Caco-2 (cell line): ENCODE measurements at regions not wholly inside any gene's neighbourhood (a gene's known extent, or its start where the extent isn't known, plus 50 kb on each side); places are given as distances from the start of the nearest gene placed in this dataset.

Experiments used
- BruUV-seq: library from RNA; stranded (reverse); fragments of 400-500 nt; replicated peaks from 2 replicates; lab custom pipeline; 2021; lab: Mats Ljungman, UMichigan
- CTCF ChIA-PET: fragments of 300-600 bp; sonication (Branson Sonifier 250); formaldehyde crosslinking; loops from one replicate; lab custom pipeline; 2022; ENCODE audit warnings: antibody characterized with exemption; lab: Charles Lee
- POLR2A ChIA-PET: fragments of 300-600 bp; sonication (Branson Sonifier 250); formaldehyde crosslinking; loops from one replicate; lab custom pipeline; 2022; ENCODE audit warnings: antibody characterized with exemption; lab: Charles Lee
- DNase-seq, 2 experiments: peaks; one replicate each; pipeline versions ENCODE4 v3.0.0 to v3.0.0-alpha.2; 2020 to 2022
- H3K27me3 ChIP-seq: replicated peaks from 2 replicates; pipeline ENCODE4 v1.6.0; 2011; ENCODE audit warnings: low read length; ENCODE audit not compliant: control insufficient read depth, insufficient read depth
- H3K36me3 ChIP-seq: 2 replicates; pipeline ENCODE4 v1.5.1; 2011; ENCODE audit warnings: low read length; ENCODE audit not compliant: control insufficient read depth, insufficient read depth
- H3K4me1 ChIP-seq: fragments of 250-450 bp; sonication (Bioruptor Pico); 2 replicates; pipeline ENCODE4 v1.5.1; 2020; ENCODE audit warnings: mild to moderate bottlenecking
- H3K4me3 ChIP-seq: 2 replicates; pipeline ENCODE4 v1.5.1; 2011; ENCODE audit warnings: low read depth, mild to moderate bottlenecking, control low read depth, low read length
- H3K9me3 ChIP-seq: fragments of 250-450 bp; sonication (Bioruptor Pico); 2 replicates; pipeline ENCODE4 v1.5.1; 2020; ENCODE audit warnings: mild to moderate bottlenecking, moderate library complexity
- H3K27ac Mint-ChIP-seq: one replicate; pipeline ENCODE4 v1.8.0; 2022; ENCODE audit warnings: mixed read lengths; ENCODE audit not compliant: unreplicated experiment
- H3K27me3 Mint-ChIP-seq: one replicate; pipeline ENCODE4 v1.8.0; 2022; ENCODE audit warnings: mixed read lengths; ENCODE audit not compliant: insufficient read depth, unreplicated experiment
- H3K36me3 Mint-ChIP-seq: one replicate; pipeline ENCODE4 v1.8.0; 2022; ENCODE audit warnings: mild to moderate bottlenecking, mixed read lengths; ENCODE audit not compliant: insufficient read depth, unreplicated experiment
- H3K4me1 Mint-ChIP-seq: one replicate; pipeline ENCODE4 v1.8.0; 2022; ENCODE audit warnings: low read depth, mixed read lengths; ENCODE audit not compliant: unreplicated experiment
- H3K4me3 Mint-ChIP-seq: one replicate; pipeline ENCODE4 v1.8.0; 2022; ENCODE audit warnings: mild to moderate bottlenecking, moderate library complexity, mixed read lengths; ENCODE audit not compliant: unreplicated experiment
- H3K9me3 Mint-ChIP-seq: one replicate; pipeline ENCODE4 v1.8.0; 2022; ENCODE audit warnings: mixed read lengths; ENCODE audit not compliant: unreplicated experiment
- CTCF ChIP-seq, 2 experiments: fragments of 200-600 bp in 1 of 2; IDR thresholded peaks; 1 replicate in 1 of 2; 2 replicates in 1 of 2; pipeline versions ENCODE4 v1.5.1 to v1.8.0; 2011 to 2022; ENCODE audit warnings: antibody characterized with exemption in 1 of 2, control low read depth in 1 of 2, inconsistent platforms in 1 of 2, low read depth in 1 of 2, low read length in 1 of 2, mild to moderate bottlenecking in 1 of 2, moderate library complexity in 1 of 2; ENCODE audit not compliant: insufficient read depth in 1 of 2, severe bottlenecking in 1 of 2, unreplicated experiment in 1 of 2
- intact Hi-C: fragments of 100-400 bp; cut with micrococcal nuclease; formaldehyde crosslinking; loops from one replicate; pipeline ENCODE4 v1.10.0; 2022; ENCODE audit not compliant: unreplicated experiment

GRCh38 chr22:48591286-48592065, 1236.2 kb downstream of the BRD1 start:
- no peaks in the 10 kb centered on the region for H3K27me3 ChIP-seq

GRCh38 chr22:48589901-48590300, 1237.8 kb downstream of the BRD1 start:
- CTCF ChIA-PET, result no interaction called here
- H3K36me3 Mint-ChIP-seq, result no peaks in the 10 kb centered on the region
- H3K36me3 ChIP-seq, result no peaks in the 10 kb centered on the region
- TF ChIP-seq CTCF (IDR thresholded peaks at IDR 0.05; ENCODE audit: insufficient read depth in 1 of 2, low read depth in 1 of 2, low read length in 1 of 2, severe bottlenecking in 1 of 2, unreplicated experiment in 1 of 2), result no peak
- H3K4me3 ChIP-seq, result no peak overlapping the region
- H3K27me3 ChIP-seq, result no peaks in the 10 kb centered on the region
- no peaks in the 10 kb centered on the region for H3K27me3 Mint-ChIP-seq
- no peaks in the 10 kb centered on the region for H3K4me1 ChIP-seq
- no TSS peak for BruUV-seq
- no peak for DNase-seq
- H3K27ac Mint-ChIP-seq, result no peak overlapping the region
- intact Hi-C loops, result no loop called here
- 0 out of 2 replicates have a peak, but pooled peaks cover 4% of the 10 kb centered on the region for H3K9me3 ChIP-seq
- H3K9me3 Mint-ChIP-seq, result no peaks in the 10 kb centered on the region
- H3K4me1 Mint-ChIP-seq, result no peaks in the 10 kb centered on the region
- H3K4me3 Mint-ChIP-seq, result no peak overlapping the region
- POLR2A ChIA-PET, result no interaction called here

More at GRCh38 chr22:48591286-48592065, 1236.2 kb downstream of the BRD1 start:
- no peak overlapping the region for H3K4me3 Mint-ChIP-seq
- intact Hi-C loops, result no loop called here
- no peak for DNase-seq
- CTCF ChIA-PET, result interaction anchor here (0.7 kb wide), 1 partner anchor 75 kb away, joined by 3 read pairs; no protein-coding TSS in a partner anchor
- H3K9me3 ChIP-seq, result no peaks in the 10 kb centered on the region
- H3K4me1 ChIP-seq, result no peaks in the 10 kb centered on the region
- TF ChIP-seq CTCF (IDR thresholded peaks at IDR 0.05; ENCODE audit: insufficient read depth in 1 of 2, low read depth in 1 of 2, low read length in 1 of 2, severe bottlenecking in 1 of 2, unreplicated experiment in 1 of 2), result no peak
- BruUV-seq, result no TSS peak
- no peaks in the 10 kb centered on the region for H3K36me3 Mint-ChIP-seq
- POLR2A ChIA-PET, result no interaction called here
- no peaks in the 10 kb centered on the region for H3K4me1 Mint-ChIP-seq
- no peaks in the 10 kb centered on the region for H3K9me3 Mint-ChIP-seq
- no peaks in the 10 kb centered on the region for H3K36me3 ChIP-seq
- H3K27ac Mint-ChIP-seq, result no peak overlapping the region
- no peaks in the 10 kb centered on the region for H3K27me3 Mint-ChIP-seq
- no peak overlapping the region for H3K4me3 ChIP-seq

GRCh38 chr22:48588878-48589450, 1238.7 kb downstream of the BRD1 start:
- H3K4me1 Mint-ChIP-seq, result no peaks in the 10 kb centered on the region
- no peaks in the 10 kb centered on the region for H3K36me3 ChIP-seq
- H3K9me3 ChIP-seq, result peaks cover 11% of the 10 kb centered on the region; the same call in 1 of the 2 replicates
- H3K4me1 ChIP-seq, result no peaks in the 10 kb centered on the region
- H3K4me3 Mint-ChIP-seq, result no peak overlapping the region
- no peak overlapping the region for H3K4me3 ChIP-seq
- H3K9me3 Mint-ChIP-seq, result no peaks in the 10 kb centered on the region
- no peaks in the 10 kb centered on the region for H3K27me3 Mint-ChIP-seq
- no peaks in the 10 kb centered on the region for H3K27me3 ChIP-seq
- no TSS peak for BruUV-seq
- CTCF ChIA-PET, result no interaction called here
- TF ChIP-seq CTCF (IDR thresholded peaks at IDR 0.05; ENCODE audit: insufficient read depth in 1 of 2, low read depth in 1 of 2, low read length in 1 of 2, severe bottlenecking in 1 of 2, unreplicated experiment in 1 of 2), result no peak
- H3K27ac Mint-ChIP-seq, result no peak overlapping the region
- no peak for DNase-seq
- intact Hi-C loops, result no loop called here
- H3K36me3 Mint-ChIP-seq, result no peaks in the 10 kb centered on the region
- POLR2A ChIA-PET, result no interaction called here
